SK-MEL-5 (cell line): ENCODE measurements at regions not wholly inside any gene's neighbourhood (a gene's known extent, or its start where the extent isn't known, plus 50 kb on each side); places are given as distances from the start of the nearest gene placed in this dataset.
A peak's percentile ranks its signal among the peaks of the same experiment; 100 is the strongest.
"Not testable (repeated sequence)": the region's sequence is repeated elsewhere in the genome, so short reads cannot be mapped to it uniquely, and the experiment has no call there.

ENCODE experiments used
- DNase-seq: peaks from one replicate; pipeline ENCODE4 v3.0.0-alpha.2; 2016; ENCODE audit warnings: low read depth, low spot score
- in situ Hi-C: cut with HindIII; loops from 2 replicates; pipeline ENCODE4 v1.10.0; 2016; ENCODE audit warnings: low sequenced_read_pairs, high pct_unique_total_duplicates, low pct_unique_long_range_greater_than_20kb

GRCh38 chr2:210919128-210919527 is 362.7 kb downstream of the CPS1 start:
- in situ Hi-C loops, result no loop called here
- no peak for DNase-seq

- DNase-seq, result no peak
- in situ Hi-C loops, result no loop called here
These were observed 366.0 kb downstream of the CPS1 start for GRCh38 chr2:210922419-210922818.

GRCh38 chr2:210928714-210929113 is 372.3 kb downstream of the CPS1 start:
- in situ Hi-C loops, result no loop called here
- no peak for DNase-seq

- in situ Hi-C loops, result no loop called here
- no peak for DNase-seq
These were observed 381.8 kb downstream of the CPS1 start for GRCh38 chr2:210938228-210938627.

GRCh38 chr2:210946395-210946794 is 390.0 kb downstream of the CPS1 start:
- in situ Hi-C loops, result no loop called here

GRCh38 chr2:210950434-210951060 is 394.1 kb downstream of the CPS1 start:
- DNase-seq, in situ Hi-C loops: not testable (repeated sequence)

More at GRCh38 chr2:210946395-210946794, 390.0 kb downstream of the CPS1 start:
- DNase-seq, result no peak

- DNase-seq, result no peak
- in situ Hi-C loops, result no loop called here
These were observed 398.0 kb downstream of the CPS1 start for GRCh38 chr2:210954386-210954907.

GRCh38 chr2:210955591-210955990 is 399.2 kb downstream of the CPS1 start:
- DNase-seq, result no peak
- in situ Hi-C loops, result no loop called here

GRCh38 chr2:210956101-210956500 is 399.7 kb downstream of the CPS1 start:
- no peak for DNase-seq
- in situ Hi-C loops, result no loop called here

GRCh38 chr2:210961249-210961648 is 404.9 kb downstream of the CPS1 start:
- in situ Hi-C loops, result no loop called here
- DNase-seq, result no peak

GRCh38 chr2:210963386-210963785 is 407.0 kb downstream of the CPS1 start:
- in situ Hi-C loops, result no loop called here

GRCh38 chr2:210964141-210964764 is 407.9 kb downstream of the CPS1 start:
- in situ Hi-C loops, result no loop called here
- no peak for DNase-seq

More at GRCh38 chr2:210963386-210963785, 407.0 kb downstream of the CPS1 start:
- DNase-seq, result peak; percentile 45

- DNase-seq, result no peak
- in situ Hi-C loops, result no loop called here
These were observed 409.1 kb downstream of the CPS1 start for GRCh38 chr2:210965472-210965871.

- DNase-seq, result no peak
- in situ Hi-C loops, result no loop called here
These were observed 409.9 kb downstream of the CPS1 start for GRCh38 chr2:210966330-210966729.

GRCh38 chr2:210971431-210971830 is 415.0 kb downstream of the CPS1 start:
- no peak for DNase-seq
- in situ Hi-C loops, result no loop called here

GRCh38 chr2:210986806-210987205 is 430.4 kb downstream of the CPS1 start:
- DNase-seq, in situ Hi-C loops: not testable (repeated sequence)

- in situ Hi-C loops, result no loop called here
- no peak for DNase-seq
These were observed 434.7 kb downstream of the CPS1 start for GRCh38 chr2:210991107-210991506.

- DNase-seq, result no peak
- in situ Hi-C loops, result no loop called here
These were observed 437.7 kb downstream of the CPS1 start for GRCh38 chr2:210994104-210994503.

GRCh38 chr2:210997373-210997772 is 441.0 kb downstream of the CPS1 start:
- DNase-seq, result no peak
- in situ Hi-C loops, result no loop called here
